ENCODE measurements at regions not wholly inside any gene's neighbourhood (a gene's known extent, or its start where the extent isn't known, plus 50 kb on each side); places are given as distances from the start of the nearest gene placed in this dataset.

- TF ChIP-seq CTCF (IDR thresholded peaks at IDR 0.05) (no peak), POLR2A (IDR thresholded peaks at IDR 0.05) (no peak)
Observed at GRCh38 chr6:11482616-11483015, 54.9 kb upstream of the TMEM170B start.

Data from lower leg skin (tissue), 3 donors.